ENCODE measurements at regions not wholly inside any gene's neighbourhood (a gene's known extent, or its start where the extent isn't known, plus 50 kb on each side); places are given as distances from the start of the nearest gene placed in this dataset.

DNA sequence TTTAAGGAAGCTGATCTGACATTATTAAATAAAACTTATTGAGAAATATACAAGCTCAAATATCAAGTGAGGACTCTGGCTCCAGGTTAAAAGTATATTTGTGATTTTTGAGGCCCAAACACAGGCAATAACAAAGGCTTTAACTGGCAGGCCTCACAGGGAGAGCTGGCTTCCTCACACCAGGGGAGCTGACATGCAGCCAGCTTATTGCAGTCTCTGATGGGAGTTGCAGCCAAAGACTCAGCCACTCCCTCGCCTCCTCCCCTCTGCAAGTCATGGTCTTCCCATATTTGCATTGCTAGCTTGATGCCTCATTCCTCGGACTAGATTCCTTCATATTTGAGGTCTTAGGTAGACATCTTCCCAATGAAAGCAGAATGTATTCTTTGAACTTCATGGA is 647.1 kb upstream of the SLITRK6 start:
- H3K9me3 ChIP-seq (replicated peaks; ENCODE audit: insufficient read depth, low read length), result no peaks in the 10 kb centered on the region
- no peak overlapping the region for H3K9ac ChIP-seq (ENCODE audit: low read length)
- H2AFZ ChIP-seq (ENCODE audit: low read length), result no peak overlapping the region
- H3K36me3 ChIP-seq (replicated peaks; ENCODE audit: insufficient read depth, low read length), result no peaks in the 10 kb centered on the region
- no peak overlapping the region for H3K4me3 ChIP-seq (ENCODE audit: low read length)
- H3K9me2 ChIP-seq (replicated peaks; ENCODE audit: insufficient read depth, low read length), result no peaks in the 10 kb centered on the region
- no peak for DNase-seq
- H3K4me1 ChIP-seq (ENCODE audit: low read length), result no peaks in the 10 kb centered on the region
- H4K20me1 ChIP-seq (ENCODE audit: insufficient read depth, low read length), result no peaks in the 10 kb centered on the region
- no peaks in the 10 kb centered on the region for H3K79me2 ChIP-seq (ENCODE audit: low read length)
- H3K4me2 ChIP-seq (ENCODE audit: low read depth, low read length), result no peak overlapping the region
- H3F3A ChIP-seq (ENCODE audit: insufficient read depth, low read length), result no peaks in the 10 kb centered on the region
- no peaks in the 10 kb centered on the region for H3K27me3 ChIP-seq (replicated peaks; ENCODE audit: insufficient read depth, low read length)
- TF ChIP-seq, protein P1, sequence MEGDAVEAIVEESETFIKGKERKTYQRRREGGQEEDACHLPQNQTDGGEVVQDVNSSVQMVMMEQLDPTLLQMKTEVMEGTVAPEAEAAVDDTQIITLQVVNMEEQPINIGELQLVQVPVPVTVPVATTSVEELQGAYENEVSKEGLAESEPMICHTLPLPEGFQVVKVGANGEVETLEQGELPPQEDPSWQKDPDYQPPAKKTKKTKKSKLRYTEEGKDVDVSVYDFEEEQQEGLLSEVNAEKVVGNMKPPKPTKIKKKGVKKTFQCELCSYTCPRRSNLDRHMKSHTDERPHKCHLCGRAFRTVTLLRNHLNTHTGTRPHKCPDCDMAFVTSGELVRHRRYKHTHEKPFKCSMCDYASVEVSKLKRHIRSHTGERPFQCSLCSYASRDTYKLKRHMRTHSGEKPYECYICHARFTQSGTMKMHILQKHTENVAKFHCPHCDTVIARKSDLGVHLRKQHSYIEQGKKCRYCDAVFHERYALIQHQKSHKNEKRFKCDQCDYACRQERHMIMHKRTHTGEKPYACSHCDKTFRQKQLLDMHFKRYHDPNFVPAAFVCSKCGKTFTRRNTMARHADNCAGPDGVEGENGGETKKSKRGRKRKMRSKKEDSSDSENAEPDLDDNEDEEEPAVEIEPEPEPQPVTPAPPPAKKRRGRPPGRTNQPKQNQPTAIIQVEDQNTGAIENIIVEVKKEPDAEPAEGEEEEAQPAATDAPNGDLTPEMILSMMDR (IDR thresholded peaks at IDR 0.05; ENCODE audit: low read length), result no peak
- TF ChIP-seq EZH2phosphoT487 (IDR thresholded peaks at IDR 0.05; ENCODE audit: low read length), result no peak
- TF ChIP-seq EZH2 (optimal IDR thresholded peaks at IDR 0.05; ENCODE audit: low read depth, low read length), result no peak
- no peak overlapping the region for H3K27ac ChIP-seq (ENCODE audit: low read length)

DNA sequence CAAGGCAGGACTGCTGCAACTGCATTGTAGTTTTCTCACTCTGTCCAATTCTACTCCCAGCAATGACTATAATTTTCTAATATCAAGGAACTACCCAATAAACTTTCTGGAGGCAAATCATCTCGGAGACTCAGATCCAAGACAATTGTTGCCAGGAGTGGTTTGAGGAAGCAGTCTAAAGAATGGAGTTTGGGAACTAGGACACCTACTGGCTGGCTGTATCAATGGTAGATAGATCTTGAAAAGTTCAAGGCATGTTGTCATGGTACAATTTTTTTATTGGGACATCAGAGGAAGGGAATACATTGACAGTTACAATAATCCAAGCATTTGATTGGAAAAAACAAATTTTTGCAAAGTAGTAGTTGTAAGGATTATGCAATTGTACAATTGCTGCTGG is 648.3 kb upstream of the SLITRK6 start:
- H2AFZ ChIP-seq (ENCODE audit: low read length), result no peak overlapping the region

DNA sequence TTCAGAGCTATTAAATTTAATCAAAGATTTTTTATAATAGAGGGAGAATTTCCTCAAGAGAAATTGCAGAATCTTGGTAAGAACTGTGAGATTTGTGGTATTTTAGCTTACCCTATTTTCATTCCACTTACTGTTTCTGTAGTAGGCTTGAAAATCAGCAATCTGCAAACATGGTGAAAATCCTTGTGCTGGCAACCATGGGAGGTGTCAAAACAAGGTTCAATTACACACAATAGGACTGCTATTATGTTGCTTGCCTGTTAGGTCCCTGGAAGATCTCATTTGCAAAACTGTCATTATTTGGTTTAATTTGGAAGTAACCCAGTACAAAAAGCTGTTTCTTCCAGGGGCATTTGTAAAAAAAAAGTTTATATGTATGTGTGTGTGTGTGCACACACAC is 662.8 kb upstream of the SLITRK6 start:
- no peak for DNase-seq
- no peak overlapping the region for H3K27ac ChIP-seq (ENCODE audit: low read length)
- H3K9me3 ChIP-seq (replicated peaks; ENCODE audit: insufficient read depth, low read length), result no peaks in the 10 kb centered on the region
- H3K27me3 ChIP-seq (replicated peaks; ENCODE audit: insufficient read depth, low read length), result no peaks in the 10 kb centered on the region
- H3F3A ChIP-seq (ENCODE audit: insufficient read depth, low read length), result no peaks in the 10 kb centered on the region
- H3K9ac ChIP-seq (ENCODE audit: low read length), result no peak overlapping the region
- H3K79me2 ChIP-seq (ENCODE audit: low read length), result no peaks in the 10 kb centered on the region
- no peak overlapping the region for H2AFZ ChIP-seq (ENCODE audit: low read length)
- no peaks in the 10 kb centered on the region for H3K36me3 ChIP-seq (replicated peaks; ENCODE audit: insufficient read depth, low read length)
- H3K9me2 ChIP-seq (replicated peaks; ENCODE audit: insufficient read depth, low read length), result no peaks in the 10 kb centered on the region
- H3K4me2 ChIP-seq (ENCODE audit: low read depth, low read length), result no peak overlapping the region
- H4K20me1 ChIP-seq (ENCODE audit: insufficient read depth, low read length), result no peaks in the 10 kb centered on the region
- H3K4me3 ChIP-seq (ENCODE audit: low read length), result no peak overlapping the region
- no peak for TF ChIP-seq EZH2 (optimal IDR thresholded peaks at IDR 0.05; ENCODE audit: low read depth, low read length)
- TF ChIP-seq, protein P1 (IDR thresholded peaks at IDR 0.05; ENCODE audit: low read length), result no peak
- TF ChIP-seq EZH2phosphoT487 (IDR thresholded peaks at IDR 0.05; ENCODE audit: low read length), result no peak
- H3K4me1 ChIP-seq (ENCODE audit: low read length), result no peaks in the 10 kb centered on the region

More for the DNA sequence above, 648.3 kb upstream of the SLITRK6 start:
- DNase-seq, result no peak
- H3K9ac ChIP-seq (ENCODE audit: low read length), result no peak overlapping the region
- H3K27me3 ChIP-seq (replicated peaks; ENCODE audit: insufficient read depth, low read length), result no peaks in the 10 kb centered on the region
- H3K79me2 ChIP-seq (ENCODE audit: low read length), result no peaks in the 10 kb centered on the region
- H4K20me1 ChIP-seq (ENCODE audit: insufficient read depth, low read length), result no peaks in the 10 kb centered on the region
- no peak overlapping the region for H3K4me3 ChIP-seq (ENCODE audit: low read length)
- H3K27ac ChIP-seq (ENCODE audit: low read length), result no peak overlapping the region
- no peaks in the 10 kb centered on the region for H3K4me1 ChIP-seq (ENCODE audit: low read length)
- H3K9me2 ChIP-seq (replicated peaks; ENCODE audit: insufficient read depth, low read length), result no peaks in the 10 kb centered on the region
- H3F3A ChIP-seq (ENCODE audit: insufficient read depth, low read length), result no peaks in the 10 kb centered on the region
- no peak overlapping the region for H3K4me2 ChIP-seq (ENCODE audit: low read depth, low read length)
- H3K36me3 ChIP-seq (replicated peaks; ENCODE audit: insufficient read depth, low read length), result no peaks in the 10 kb centered on the region
- H3K9me3 ChIP-seq (replicated peaks; ENCODE audit: insufficient read depth, low read length), result no peaks in the 10 kb centered on the region
- TF ChIP-seq EZH2phosphoT487 (IDR thresholded peaks at IDR 0.05; ENCODE audit: low read length) (no peak), EZH2 (optimal IDR thresholded peaks at IDR 0.05; ENCODE audit: low read depth, low read length) (no peak)
- TF ChIP-seq, protein P1 (IDR thresholded peaks at IDR 0.05; ENCODE audit: low read length), result no peak

Data from MM.1S (cell line).